ENCODE measurements at regions not wholly inside any gene's neighbourhood (a gene's known extent, or its start where the extent isn't known, plus 50 kb on each side); places are given as distances from the start of the nearest gene placed in this dataset.
"Not testable (repeated sequence)": the region's sequence is repeated elsewhere in the genome, so short reads cannot be mapped to it uniquely, and the experiment has no call there.

- FAIRE-seq: no peak
Observed at GRCh38 chr3:80408030-80408721, 640.4 kb upstream of the ROBO1 start.

- FAIRE-seq: no peak
Observed at GRCh38 chr3:80405618-80406017, 637.8 kb upstream of the ROBO1 start.

DNA sequence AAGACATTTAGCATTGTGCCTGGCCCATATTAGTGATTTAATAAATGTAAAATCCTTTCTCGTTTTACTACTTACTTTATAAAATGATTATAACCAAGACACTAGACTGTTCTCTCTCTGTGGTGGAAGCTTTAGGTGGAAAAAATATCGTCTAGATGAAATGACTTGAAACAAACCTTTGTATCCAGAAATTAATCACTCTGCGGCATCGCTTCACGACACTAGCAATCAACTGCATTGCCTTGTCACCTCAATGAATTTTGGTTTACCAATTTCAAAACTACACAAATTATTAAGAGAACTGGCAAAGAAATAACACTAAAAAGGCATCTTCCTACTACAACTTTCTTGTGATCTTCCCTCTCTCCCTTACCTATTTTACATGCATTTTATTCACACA lies 627.2 kb upstream of the ROBO1 start:
- no peak for FAIRE-seq

DNA sequence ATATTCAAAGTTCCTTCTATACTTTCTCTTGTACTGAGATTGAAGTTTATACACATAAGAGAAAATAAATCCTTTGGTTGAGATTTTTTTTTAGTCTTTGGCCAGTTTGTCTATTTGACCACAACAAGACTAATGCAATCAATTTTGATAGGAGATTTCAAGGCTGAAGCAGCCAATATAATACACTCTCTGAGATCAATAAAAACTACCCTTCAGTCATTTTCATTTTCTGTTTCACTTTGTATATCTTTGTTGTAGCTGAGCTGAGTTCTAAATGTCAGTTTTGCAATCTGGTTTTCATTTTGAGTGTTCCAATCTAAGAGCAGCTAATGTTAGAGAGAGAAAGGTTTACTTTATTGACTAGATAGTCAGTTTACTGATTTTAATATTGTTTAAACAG lies 623.8 kb upstream of the ROBO1 start:
- peak; percentile 77 for FAIRE-seq

- no peak for FAIRE-seq
Observed at GRCh38 chr3:80384811-80385210, 617.0 kb upstream of the ROBO1 start.

DNA sequence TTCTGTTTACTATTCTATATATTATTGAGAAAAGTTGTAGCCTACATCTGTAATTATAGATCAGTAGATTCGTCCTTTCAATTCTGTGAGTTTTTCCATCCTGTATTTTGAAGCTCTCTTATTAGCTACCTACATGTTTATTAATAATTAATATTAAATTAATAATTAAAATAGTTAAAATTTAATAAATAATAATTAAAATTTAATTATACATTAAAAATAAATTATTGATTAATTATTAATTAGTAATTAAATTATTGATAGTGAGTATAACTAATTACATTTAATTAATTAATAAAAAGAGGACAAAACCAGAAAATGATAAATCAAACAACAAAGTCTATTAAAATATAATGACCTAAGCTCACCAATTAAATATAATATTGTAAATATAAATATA lies 606.6 kb upstream of the ROBO1 start:
- no peak for FAIRE-seq

DNA sequence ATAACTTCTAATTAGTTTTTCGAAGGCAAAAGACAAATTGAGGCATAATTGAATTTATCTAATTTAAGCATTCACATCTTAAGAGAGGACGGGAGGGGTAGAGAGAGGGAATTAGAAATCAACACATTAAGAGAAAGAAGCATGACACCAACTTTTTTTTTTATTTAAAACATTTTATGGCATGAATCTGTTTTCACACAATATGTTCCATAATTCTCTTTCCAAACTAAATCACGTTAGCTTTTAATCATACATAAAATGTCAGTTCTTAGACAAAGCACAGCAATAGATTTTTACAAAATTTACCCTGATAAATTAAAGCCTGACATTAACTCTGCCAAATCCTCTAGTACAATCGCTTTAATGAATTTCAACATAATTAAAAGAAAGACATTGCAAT lies 600.8 kb upstream of the ROBO1 start:
- no peak for FAIRE-seq

DNA sequence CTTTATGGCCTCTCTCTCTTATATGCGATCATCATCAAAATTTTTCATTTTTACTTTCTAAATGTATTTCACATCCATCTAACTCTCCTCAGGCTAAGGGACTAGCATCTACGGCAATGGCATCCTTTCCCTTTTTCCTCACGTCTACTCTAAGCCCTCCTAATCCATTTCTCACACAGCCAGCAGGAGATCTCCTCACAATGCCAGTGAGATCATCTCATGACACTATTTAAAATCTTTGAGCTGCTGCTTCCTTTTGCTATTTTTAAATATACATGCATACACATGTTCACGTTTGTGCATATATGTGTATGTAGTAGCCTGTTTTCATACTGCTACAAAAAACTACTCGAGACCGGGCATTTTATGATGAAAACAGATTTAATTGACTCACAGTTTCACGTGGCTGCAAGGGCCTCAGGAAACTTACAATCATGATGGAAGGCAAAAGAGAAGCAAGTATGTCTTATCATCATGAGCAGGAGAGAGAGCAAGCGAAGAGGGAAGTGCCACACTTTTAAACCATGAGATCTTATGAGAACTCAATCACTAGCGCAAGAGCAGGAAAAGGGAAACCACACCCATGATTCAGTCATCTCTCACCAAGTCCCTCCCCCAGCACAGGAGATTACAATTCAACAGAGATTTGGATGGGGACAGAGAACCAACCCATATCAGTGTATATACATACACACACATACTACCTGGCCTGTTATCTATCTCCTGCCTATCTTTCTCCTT lies 599.2 kb upstream of the ROBO1 start:
- FAIRE-seq: no peak

DNA sequence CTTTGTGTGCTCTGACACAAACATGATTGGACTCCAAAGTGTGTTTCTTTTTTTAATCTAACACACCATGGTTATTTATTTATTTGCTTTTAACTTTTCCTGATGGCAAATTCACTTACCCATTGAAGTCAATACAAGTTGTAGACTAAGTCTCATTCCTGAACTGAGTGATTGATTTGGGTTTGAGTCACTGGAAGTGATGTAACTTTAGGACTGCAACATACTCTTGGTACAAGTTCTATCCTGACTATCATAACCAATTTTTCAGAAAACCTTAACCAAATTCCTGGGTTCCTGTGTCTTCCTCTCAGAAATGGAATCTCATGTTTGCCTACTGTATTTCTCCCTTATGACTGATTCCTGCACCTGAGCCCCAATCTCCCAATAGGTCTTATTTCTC lies 590.0 kb upstream of the ROBO1 start:
- FAIRE-seq: no peak

- FAIRE-seq: no peak
Observed at GRCh38 chr3:80355144-80355543, 587.3 kb upstream of the ROBO1 start.

DNA sequence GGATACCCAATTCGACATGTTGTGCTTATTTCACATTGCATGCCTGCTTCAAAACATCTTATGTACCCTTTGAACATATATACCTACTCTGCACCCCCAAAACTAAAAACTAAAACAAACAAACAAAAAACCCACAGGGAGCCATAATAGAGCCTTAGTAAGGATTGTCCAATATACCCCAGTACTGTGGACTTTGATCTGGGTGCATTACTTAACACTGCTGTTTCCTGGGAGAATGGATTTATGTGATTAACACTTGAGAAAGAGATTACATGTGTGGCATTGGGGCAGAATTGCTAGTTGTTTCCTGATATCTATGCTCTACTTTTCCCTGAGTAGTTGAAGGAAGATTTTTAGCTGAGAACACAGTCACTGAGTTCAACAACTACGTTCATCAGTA lies 583.4 kb upstream of the ROBO1 start:
- no peak for FAIRE-seq

GRCh38 chr3:80350771-80351170 lies 583.0 kb upstream of the ROBO1 start:
- no peak for FAIRE-seq

DNA sequence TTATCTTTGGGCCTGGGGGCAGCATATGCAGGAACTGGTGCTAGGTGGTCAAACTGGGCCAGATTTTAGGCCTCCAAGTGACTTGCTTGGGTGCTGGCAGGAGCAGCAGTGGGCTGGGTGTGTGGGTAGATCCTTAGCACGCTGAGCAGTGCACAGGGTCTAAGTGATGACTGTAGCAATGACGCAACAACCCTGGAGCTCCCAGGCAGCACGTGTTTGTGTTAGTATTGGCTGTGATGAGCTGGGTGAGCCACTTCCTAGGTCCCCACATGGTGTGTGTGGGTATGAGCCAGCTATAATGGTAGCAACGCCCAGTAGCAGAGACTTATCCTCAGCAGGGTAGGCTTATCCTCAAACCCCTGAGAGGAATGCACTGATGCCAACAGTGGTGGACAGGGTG lies 570.6 kb upstream of the ROBO1 start:
- FAIRE-seq: no peak

- no peak for FAIRE-seq
Observed at GRCh38 chr3:80334534-80334933, 566.7 kb upstream of the ROBO1 start.

GRCh38 chr3:80331494-80332170 lies 563.8 kb upstream of the ROBO1 start:
- FAIRE-seq: no peak

DNA sequence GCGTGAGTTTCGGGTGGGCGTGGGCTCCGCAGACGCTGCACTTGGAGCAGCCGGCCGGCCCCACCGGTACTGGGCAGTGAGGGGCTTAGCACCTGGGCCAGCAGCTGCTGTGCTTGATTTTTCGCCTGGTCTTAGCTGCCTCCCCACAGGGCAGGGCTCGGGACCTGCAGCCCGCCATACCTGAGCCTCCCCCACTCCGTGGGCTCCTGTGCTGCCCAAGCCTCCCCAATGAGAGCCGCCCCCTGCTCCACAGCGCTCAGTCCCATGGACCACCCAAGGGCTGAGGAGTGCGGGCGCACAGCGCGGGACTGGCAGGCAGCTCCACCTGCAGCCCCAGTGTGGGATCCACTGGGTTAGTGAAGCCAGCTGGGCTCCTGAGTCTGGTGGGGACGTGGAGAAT lies 546.7 kb upstream of the ROBO1 start:
- not testable (repeated sequence) for FAIRE-seq

- no peak for FAIRE-seq
Observed at GRCh38 chr3:80308637-80309036, 540.8 kb upstream of the ROBO1 start.

- FAIRE-seq: no peak
Observed at GRCh38 chr3:80307844-80308243, 540.0 kb upstream of the ROBO1 start.

DNA sequence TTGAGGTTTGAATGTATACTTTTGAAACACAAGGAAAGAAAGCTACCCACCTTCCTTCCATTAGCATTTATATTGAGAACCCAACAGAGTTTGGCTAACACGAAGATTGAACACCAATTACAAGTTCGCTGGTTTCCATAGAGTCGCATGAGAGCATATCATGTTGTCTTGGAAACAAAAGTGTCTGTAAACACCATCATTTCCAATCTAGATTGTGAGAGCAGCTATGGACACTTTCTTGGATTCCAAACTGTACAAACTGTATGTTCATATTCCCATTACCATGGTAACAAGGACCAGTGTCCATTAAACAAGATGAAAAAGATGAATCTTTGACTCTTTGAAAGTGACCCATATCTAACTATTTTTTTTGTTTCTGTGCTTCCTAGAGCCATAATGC lies 529.9 kb upstream of the ROBO1 start:
- FAIRE-seq: peak; percentile 21

DNA sequence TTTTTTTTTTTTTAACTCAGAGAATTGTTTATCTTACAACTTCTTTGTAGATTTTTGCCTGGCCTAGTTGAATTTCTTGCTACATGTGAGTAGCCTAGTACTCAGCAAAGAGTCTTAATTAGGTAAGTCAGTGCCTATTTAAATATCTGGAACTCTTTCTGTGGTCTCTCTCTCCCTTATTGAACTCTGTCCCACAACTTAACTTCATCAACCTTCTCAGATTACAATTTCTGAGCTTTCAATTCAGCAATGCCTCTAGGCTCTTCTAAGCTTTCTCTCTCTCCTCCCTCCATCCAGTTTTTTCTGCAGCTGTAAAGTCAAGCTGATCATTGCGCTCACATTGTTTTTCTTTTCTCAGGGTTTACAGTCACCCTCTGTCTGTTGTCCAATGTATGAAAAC lies 517.6 kb upstream of the ROBO1 start:
- no peak for FAIRE-seq

DNA sequence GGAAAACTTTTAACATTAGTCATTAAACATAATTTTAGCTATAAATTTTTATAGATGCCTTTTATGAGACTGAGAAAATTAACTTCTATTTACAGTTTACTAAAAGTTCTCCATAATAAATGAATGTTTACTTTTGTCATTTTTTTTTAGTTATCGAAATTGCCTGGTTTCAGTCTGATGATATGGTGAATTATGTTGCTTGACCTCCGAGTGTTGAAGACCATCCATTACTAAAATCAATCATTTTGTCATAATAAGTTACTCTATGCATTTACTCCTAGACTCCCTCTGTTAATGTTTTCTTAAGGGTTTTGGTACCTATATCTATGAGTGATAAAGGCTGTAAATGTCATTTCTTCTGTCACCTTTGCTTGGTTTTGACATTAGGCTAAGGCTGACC lies 516.0 kb upstream of the ROBO1 start:
- FAIRE-seq: no peak

DNA sequence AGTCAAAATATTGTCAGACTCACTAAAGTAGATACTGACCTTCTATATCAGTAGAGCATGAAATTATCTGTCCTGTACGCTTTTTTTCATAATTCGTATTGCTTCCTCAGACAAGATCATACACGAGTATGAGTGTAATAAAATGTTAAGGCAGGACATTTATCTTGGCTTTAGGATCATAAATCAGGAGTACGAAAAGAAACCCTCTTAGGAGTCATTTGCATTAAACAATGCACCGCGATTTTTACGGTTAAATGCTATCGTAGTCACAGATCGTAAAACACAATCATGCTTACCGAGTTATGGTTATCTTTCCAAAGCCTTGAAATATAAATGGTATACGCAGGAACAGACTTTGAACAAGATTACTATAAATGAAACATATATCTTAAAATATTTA lies 510.3 kb upstream of the ROBO1 start:
- no peak for FAIRE-seq

GRCh38 chr3:80275120-80275519 lies 507.3 kb upstream of the ROBO1 start:
- no peak for FAIRE-seq

- no peak for FAIRE-seq
Observed at GRCh38 chr3:80263260-80263659, 495.5 kb upstream of the ROBO1 start.
